Osteocyte (in vitro differentiated cells): ENCODE measurements at regions not wholly inside any gene's neighbourhood (a gene's known extent, or its start where the extent isn't known, plus 50 kb on each side); places are given as distances from the start of the nearest gene placed in this dataset.

ENCODE experiments used
- DNase-seq: peaks from one replicate; pipeline ENCODE4 v3.0.0; 2021; ENCODE audit warnings: mixed read lengths; ENCODE audit not compliant: unreplicated experiment; ENCODE audit errors: extremely low spot score
- H3K27ac Mint-ChIP-seq: one replicate; pipeline ENCODE4 v1.8.0; 2021; ENCODE audit warnings: mild to moderate bottlenecking, mixed read lengths; ENCODE audit not compliant: unreplicated experiment
- H3K27me3 Mint-ChIP-seq: one replicate; pipeline ENCODE4 v1.8.0; 2021; ENCODE audit warnings: mixed read lengths; ENCODE audit not compliant: unreplicated experiment
- H3K36me3 Mint-ChIP-seq: one replicate; pipeline ENCODE4 v1.8.0; 2021; ENCODE audit warnings: mixed read lengths; ENCODE audit not compliant: unreplicated experiment
- H3K4me1 Mint-ChIP-seq: one replicate; pipeline ENCODE4 v1.8.0; 2021; ENCODE audit warnings: mixed read lengths; ENCODE audit not compliant: unreplicated experiment
- H3K4me3 Mint-ChIP-seq: one replicate; pipeline ENCODE4 v1.8.0; 2021; ENCODE audit warnings: mild to moderate bottlenecking, moderate library complexity, mixed read lengths; ENCODE audit not compliant: unreplicated experiment
- H3K9me3 Mint-ChIP-seq: one replicate; pipeline ENCODE4 v1.8.0; 2021; ENCODE audit warnings: mixed read lengths; ENCODE audit not compliant: unreplicated experiment
- CTCF ChIP-seq: fragments of 200-600 bp; sonication (generic); IDR thresholded peaks from 2 replicates; pipeline ENCODE4 v1.5.0; 2021; ENCODE audit warnings: antibody characterized with exemption, mild to moderate bottlenecking, moderate library complexity

GRCh38 chr2:234847364-234847635 lies 104.5 kb upstream of the SH3BP4 start:
- Mint-ChIP-seq H3K27ac (no peak overlapping the region), H3K27me3 (no peaks in the 10 kb centered on the region), H3K36me3 (no peaks in the 10 kb centered on the region), H3K9me3 (no peaks in the 10 kb centered on the region), H3K4me3 (no peak overlapping the region), H3K4me1 (peaks cover 9% of the 10 kb centered on the region)
- no peak for DNase-seq
- no peak for TF ChIP-seq CTCF

- Mint-ChIP-seq H3K4me3 (no peak overlapping the region), H3K27me3 (no peaks in the 10 kb centered on the region), H3K4me1 (peaks cover 13% of the 10 kb centered on the region), H3K36me3 (no peaks in the 10 kb centered on the region), H3K9me3 (no peaks in the 10 kb centered on the region), H3K27ac (no peak overlapping the region)
- no peak for TF ChIP-seq CTCF
- DNase-seq: no peak
Observed at GRCh38 chr2:234846599-234847363, 105.0 kb upstream of the SH3BP4 start.

DNA sequence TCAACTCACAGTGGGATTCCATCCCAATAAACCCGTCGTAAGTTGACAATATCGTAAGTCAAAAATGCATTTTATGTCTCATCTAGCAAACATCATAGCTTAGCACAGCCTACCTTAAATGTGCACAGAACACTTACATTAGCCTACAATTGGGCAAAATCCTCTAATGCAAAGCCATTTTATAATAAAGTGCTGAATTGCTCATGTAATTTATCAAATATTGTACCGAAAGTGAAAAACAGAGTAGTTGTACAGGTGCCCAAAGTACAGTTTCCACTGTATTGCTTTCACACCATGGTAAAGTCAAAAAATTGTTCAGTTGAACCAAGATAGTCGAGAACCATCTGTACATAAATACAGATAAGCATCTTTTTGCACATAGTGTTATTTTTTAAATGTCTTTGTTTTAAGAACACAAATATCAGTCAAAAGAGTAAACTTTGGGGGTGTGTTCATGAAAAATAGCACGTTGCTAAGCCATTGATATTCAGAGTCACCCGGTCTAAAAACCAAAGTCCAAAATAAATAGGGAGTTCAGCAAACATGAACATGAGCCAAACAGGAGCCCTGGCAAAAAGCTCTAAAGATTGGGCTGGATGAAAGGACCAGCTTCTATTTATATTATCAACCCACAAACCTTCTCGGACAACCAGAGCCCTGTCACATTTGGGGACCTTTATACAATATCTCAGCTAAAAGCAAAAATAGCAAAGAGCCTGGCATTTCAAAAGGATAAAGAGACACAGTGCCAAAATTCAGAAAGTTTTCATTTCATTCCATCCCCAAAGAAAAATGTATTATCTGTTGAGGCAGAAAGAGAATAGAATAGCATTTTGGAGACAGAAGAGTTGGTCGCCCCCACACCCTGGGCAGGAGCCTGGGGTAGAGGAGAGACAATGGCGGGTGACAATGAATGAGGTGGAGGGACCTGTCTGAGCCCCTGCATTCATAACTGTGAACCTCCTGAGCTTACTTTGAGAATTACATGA lies 105.9 kb upstream of the SH3BP4 start:
- Mint-ChIP-seq H3K36me3 (no peaks in the 10 kb centered on the region), H3K27me3 (no peaks in the 10 kb centered on the region), H3K27ac (no peak overlapping the region), H3K9me3 (no peaks in the 10 kb centered on the region), H3K4me3 (no peak overlapping the region), H3K4me1 (peaks cover 22% of the 10 kb centered on the region)
- DNase-seq: no peak
- no peak for TF ChIP-seq CTCF

DNA sequence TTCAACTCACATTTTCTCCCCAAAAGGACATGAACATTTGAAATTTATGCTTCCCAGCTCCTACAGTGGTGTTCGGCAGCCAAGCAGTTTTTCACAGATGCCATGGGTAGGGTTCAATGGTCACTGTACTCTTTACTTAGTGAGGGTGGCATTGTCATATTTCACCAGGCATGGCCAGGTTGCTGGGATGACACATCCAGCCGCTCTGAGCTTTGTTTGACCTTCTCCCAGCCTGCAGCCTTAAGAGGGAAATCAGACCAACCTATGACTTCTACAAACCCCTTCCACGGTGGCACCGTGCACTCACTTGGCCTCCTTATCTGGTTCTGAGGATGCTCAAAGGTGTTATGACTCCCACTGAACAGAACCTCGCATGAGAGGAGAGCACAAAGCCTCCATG lies 108.4 kb upstream of the SH3BP4 start:
- Mint-ChIP-seq H3K4me1 (peaks cover 41% of the 10 kb centered on the region), H3K4me3 (no peak overlapping the region), H3K27me3 (no peaks in the 10 kb centered on the region), H3K36me3 (no peaks in the 10 kb centered on the region), H3K9me3 (no peaks in the 10 kb centered on the region), H3K27ac (no peak overlapping the region)
- no peak for DNase-seq
- TF ChIP-seq CTCF: no peak

DNA sequence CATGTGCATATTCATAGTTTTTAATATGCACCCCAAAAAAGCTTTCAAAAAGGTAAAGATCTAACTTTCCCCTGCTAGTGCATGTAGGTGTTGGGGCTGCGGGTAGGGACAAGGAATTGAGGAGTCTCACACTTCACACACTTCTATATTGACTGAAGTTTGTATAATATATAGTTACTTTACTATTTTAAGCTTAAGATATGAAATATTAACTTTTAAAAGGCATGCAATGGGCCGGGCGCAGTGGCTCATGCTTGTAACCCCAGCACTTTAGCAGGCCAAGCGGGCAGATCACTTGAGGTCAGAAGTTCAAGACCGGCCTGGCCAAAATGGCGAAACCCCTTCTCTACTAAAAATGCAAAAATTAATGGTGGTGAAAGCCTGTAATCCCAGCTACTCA lies 109.1 kb upstream of the SH3BP4 start:
- Mint-ChIP-seq H3K27ac (no peak overlapping the region), H3K4me3 (no peak overlapping the region), H3K36me3 (no peaks in the 10 kb centered on the region), H3K27me3 (no peaks in the 10 kb centered on the region), H3K4me1 (peaks cover 45% of the 10 kb centered on the region), H3K9me3 (no peaks in the 10 kb centered on the region)
- TF ChIP-seq CTCF: no peak
- no peak for DNase-seq
